ENCODE measurements at regions not wholly inside any gene's neighbourhood (a gene's known extent, or its start where the extent isn't known, plus 50 kb on each side); places are given as distances from the start of the nearest gene placed in this dataset.

- in situ Hi-C loops (cut with HindIII; ENCODE audit: low sequenced_read_pairs): no loop called here
- H3K4me3 ChIP-seq (ENCODE audit: low read depth, low read length): no peak overlapping the region
- no peak for TF ChIP-seq CTCF (IDR thresholded peaks at IDR 0.05; ENCODE audit: low read depth, low read length)
- peak; percentile 69 for DNase-seq (ENCODE audit: low read depth, low spot score)
Observed at GRCh38 chr2:133733901-133734255, 165.6 kb upstream of the NCKAP5 start.

GRCh38 chr2:133734716-133735495, 166.6 kb upstream of the NCKAP5 start:
- TF ChIP-seq CTCF (IDR thresholded peaks at IDR 0.05; ENCODE audit: low read depth, low read length): no peak
- H3K4me3 ChIP-seq (ENCODE audit: low read depth, low read length): no peak overlapping the region
- DNase-seq (ENCODE audit: low read depth, low spot score): no peak
- in situ Hi-C loops (cut with HindIII; ENCODE audit: low sequenced_read_pairs): no loop called here

DNA sequence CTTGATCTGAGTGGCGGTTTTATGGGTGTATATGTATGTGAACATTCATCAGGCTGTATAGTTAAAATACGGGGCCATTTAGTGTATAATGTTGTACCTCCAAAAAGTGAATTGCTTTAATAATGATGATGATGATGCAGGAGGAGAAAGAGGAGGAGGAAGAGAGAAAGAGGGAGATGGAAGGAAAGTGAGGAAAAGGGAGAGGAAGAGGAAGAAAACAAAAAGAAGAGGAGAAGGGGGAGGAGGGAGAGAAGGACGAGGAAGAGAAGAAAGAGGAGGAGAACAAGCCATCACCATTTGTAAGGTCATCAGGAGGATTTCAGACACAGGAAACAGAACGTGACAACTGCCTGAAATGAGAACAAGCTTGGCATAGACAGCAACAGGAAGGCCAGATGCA, 168.4 kb upstream of the NCKAP5 start:
- no peak for DNase-seq (ENCODE audit: low read depth, low spot score)
- in situ Hi-C loops (cut with HindIII; ENCODE audit: low sequenced_read_pairs): no loop called here
- no peak for TF ChIP-seq CTCF (IDR thresholded peaks at IDR 0.05; ENCODE audit: low read depth, low read length)
- H3K4me3 ChIP-seq (ENCODE audit: low read depth, low read length): no peak overlapping the region

- no peak for TF ChIP-seq CTCF (IDR thresholded peaks at IDR 0.05; ENCODE audit: low read depth, low read length)
- in situ Hi-C loops (cut with HindIII; ENCODE audit: low sequenced_read_pairs): no loop called here
- no peak overlapping the region for H3K4me3 ChIP-seq (ENCODE audit: low read depth, low read length)
- DNase-seq (ENCODE audit: low read depth, low spot score): peak; percentile 65
Observed at GRCh38 chr2:133737242-133737993, 169.2 kb upstream of the NCKAP5 start.

DNA sequence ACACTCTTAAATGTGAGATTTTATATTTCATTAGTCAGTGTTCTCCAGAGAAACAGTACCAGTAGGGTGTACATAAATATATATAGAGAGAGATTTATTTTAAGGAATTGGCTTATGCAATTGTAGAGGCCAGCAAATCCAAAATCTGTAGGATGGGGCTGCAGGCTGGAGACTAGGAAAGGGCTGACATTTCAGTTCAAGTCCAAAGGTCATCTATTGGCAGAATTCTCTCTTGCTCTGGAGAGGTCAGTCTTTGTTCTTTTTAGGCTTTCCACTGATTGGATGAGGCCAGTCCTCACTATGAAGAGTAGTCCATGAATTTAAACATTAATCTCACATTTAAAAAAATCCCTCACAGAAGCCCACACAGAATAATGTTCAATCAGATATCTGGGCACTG, 170.8 kb upstream of the NCKAP5 start:
- H3K4me3 ChIP-seq (ENCODE audit: low read depth, low read length): no peak overlapping the region
- in situ Hi-C loops (cut with HindIII; ENCODE audit: low sequenced_read_pairs): no loop called here
- DNase-seq (ENCODE audit: low read depth, low spot score): no peak
- no peak for TF ChIP-seq CTCF (IDR thresholded peaks at IDR 0.05; ENCODE audit: low read depth, low read length)

GRCh38 chr2:133740500-133740899, 172.2 kb upstream of the NCKAP5 start:
- DNase-seq (ENCODE audit: low read depth, low spot score): no peak
- H3K4me3 ChIP-seq (ENCODE audit: low read depth, low read length): no peak overlapping the region
- in situ Hi-C loops (cut with HindIII; ENCODE audit: low sequenced_read_pairs): no loop called here
- no peak for TF ChIP-seq CTCF (IDR thresholded peaks at IDR 0.05; ENCODE audit: low read depth, low read length)

Measured in astrocyte of the spinal cord (primary cell).